Trophoblast cell (in vitro differentiated cells and primary cell): ENCODE measurements at regions not wholly inside any gene's neighbourhood (a gene's known extent, or its start where the extent isn't known, plus 50 kb on each side); places are given as distances from the start of the nearest gene placed in this dataset.

ENCODE experiments used
- DNase-seq, 2 donors: peaks; one replicate each; pipeline ENCODE4 v3.0.0-alpha.2; 2016
- H2AFZ ChIP-seq: 2 replicates; pipeline ENCODE4 v1.6.1; 2013; ENCODE audit warnings: low read length, moderate library complexity, mild to moderate bottlenecking; ENCODE audit not compliant: insufficient read depth, poor library complexity
- H2AK5ac ChIP-seq: 2 replicates; pipeline ENCODE4 v1.6.1; 2013; ENCODE audit warnings: mild to moderate bottlenecking, low read length
- H2BK120ac ChIP-seq: 2 replicates; pipeline ENCODE4 v1.6.1; 2013; ENCODE audit warnings: low read length, mild to moderate bottlenecking, moderate library complexity; ENCODE audit not compliant: insufficient read depth, poor library complexity
- H2BK12ac ChIP-seq: 2 replicates; pipeline ENCODE4 v1.6.1; 2013; ENCODE audit warnings: mild to moderate bottlenecking, low read length, moderate library complexity
- H2BK5ac ChIP-seq: 2 replicates; pipeline ENCODE4 v1.6.1; 2013; ENCODE audit warnings: low read length, low read depth, moderate library complexity, mild to moderate bottlenecking; ENCODE audit not compliant: poor library complexity
- H3K14ac ChIP-seq: 2 replicates; pipeline ENCODE4 v1.6.1; 2013; ENCODE audit warnings: mild to moderate bottlenecking, low read length
- H3K18ac ChIP-seq: 2 replicates; pipeline ENCODE4 v1.6.1; 2013; ENCODE audit warnings: mild to moderate bottlenecking, low read length
- H3K23ac ChIP-seq: 2 replicates; pipeline ENCODE4 v1.6.1; 2013; ENCODE audit warnings: low read length
- H3K27ac ChIP-seq: 2 replicates; pipeline ENCODE4 v1.5.1; 2013; ENCODE audit warnings: low read depth, mild to moderate bottlenecking, inconsistent platforms, low read length, moderate library complexity
- H3K27me3 ChIP-seq: 2 replicates; pipeline ENCODE4 v1.6.1; 2013; ENCODE audit warnings: inconsistent platforms, mild to moderate bottlenecking, low read length, moderate library complexity; ENCODE audit not compliant: insufficient read depth
- H3K36me3 ChIP-seq, 2 experiments: 1 replicate in 1 of 2; 2 replicates in 1 of 2; pipeline ENCODE4 v1.6.1; 2013; ENCODE audit warnings: low read length in 2 of 2, mild to moderate bottlenecking in 2 of 2, moderate library complexity in 1 of 2; ENCODE audit not compliant: insufficient read depth in 2 of 2, control insufficient read depth in 1 of 2
- H3K4ac ChIP-seq: 2 replicates; pipeline ENCODE4 v1.6.1; 2013; ENCODE audit warnings: low read depth, mild to moderate bottlenecking, low read length, moderate library complexity
- H3K4me1 ChIP-seq, 2 experiments: 1 replicate in 1 of 2; 2 replicates in 1 of 2; pipeline ENCODE4 v1.6.1; 2013; ENCODE audit warnings: low read length in 2 of 2, mild to moderate bottlenecking in 2 of 2, moderate library complexity in 1 of 2; ENCODE audit not compliant: insufficient read depth in 2 of 2, control insufficient read depth in 1 of 2
- H3K4me2 ChIP-seq: 2 replicates; pipeline ENCODE4 v1.6.1; 2013; ENCODE audit warnings: inconsistent platforms, mild to moderate bottlenecking, low read length, moderate library complexity
- H3K4me3 ChIP-seq: 2 replicates; pipeline ENCODE4 v1.5.1; 2013; ENCODE audit warnings: mild to moderate bottlenecking, low read depth, low read length, inconsistent platforms
- H3K79me1 ChIP-seq: one replicate; pipeline ENCODE4 v1.6.1; 2013; ENCODE audit warnings: low read length
- H3K79me2 ChIP-seq: 2 replicates; pipeline ENCODE4 v1.6.1; 2013; ENCODE audit warnings: low read length, mild to moderate bottlenecking; ENCODE audit not compliant: control insufficient read depth, insufficient read depth, poor library complexity
- H3K9ac ChIP-seq: 2 replicates; pipeline ENCODE4 v1.6.1; 2013; ENCODE audit warnings: mild to moderate bottlenecking, low read length
- H3K9me3 ChIP-seq: 2 replicates; pipeline ENCODE4 v1.6.1; 2013; ENCODE audit warnings: low read depth, mild to moderate bottlenecking, control low read depth, inconsistent platforms, low read length; ENCODE audit not compliant: insufficient read depth
- H4K12ac ChIP-seq: 2 replicates; pipeline ENCODE4 v1.6.1; 2013; ENCODE audit warnings: low read depth, mild to moderate bottlenecking, low read length, moderate library complexity
- H4K8ac ChIP-seq: 2 replicates; pipeline ENCODE4 v1.6.1; 2013; ENCODE audit warnings: low read depth, mild to moderate bottlenecking, low read length, moderate library complexity
- H4K91ac ChIP-seq: one replicate; pipeline ENCODE4 v1.6.1; 2013; ENCODE audit warnings: low read depth, mild to moderate bottlenecking, low read length, moderate library complexity
- WGBS: extraction: QIAGEN DNeasy Blood & Tissue Kit; methylation state at CpG from one replicate; pipeline ENCODE4 v1.1.7; 2013; ENCODE audit warnings: missing lambda C conversion rate; ENCODE audit not compliant: insufficient read length, insufficient coverage; ENCODE audit errors: extremely low coverage; 5-methylcytosine and 5-hydroxymethylcytosine counted together

DNA sequence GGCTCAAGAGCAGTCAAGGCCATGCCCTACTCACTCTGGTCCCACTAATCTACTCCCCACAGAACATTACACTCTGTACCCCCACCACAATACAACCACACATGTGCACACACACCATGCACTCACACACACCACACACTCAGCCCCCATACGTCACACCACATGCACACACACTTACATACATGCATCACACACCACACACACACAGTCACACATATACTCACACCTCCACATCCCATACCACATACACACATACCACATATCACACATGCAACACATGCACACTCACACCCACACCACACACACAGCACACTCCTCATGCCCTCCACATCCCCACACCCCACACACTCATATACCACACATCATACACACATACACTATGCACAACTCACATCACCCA is 67.6 kb downstream of the RASL11A start:
- Histone ChIP-seq H3K36me3 (no peaks in the 10 kb centered on the region), H4K8ac (no peak overlapping the region), H3K4me1 (no peaks in the 10 kb centered on the region), H3K27me3 (no peaks in the 10 kb centered on the region), H2AFZ (no peak overlapping the region), H2AK5ac (no peak overlapping the region), H3K23ac (peak overlapping the region; percentile 89), H3K9ac (peak overlapping the region; percentile 53), H3K79me2 (no peaks in the 10 kb centered on the region), H4K12ac (no peak overlapping the region), H2BK5ac (no peak overlapping the region), H3K9me3 (peaks cover 3% of the 10 kb centered on the region), H4K91ac (no peak overlapping the region), H3K4me3 (peak overlapping the region; percentile 54), H3K14ac (no peak overlapping the region), H2BK120ac (no peak overlapping the region), H3K4ac (no peak overlapping the region), H3K79me1 (no peaks in the 10 kb centered on the region), H3K18ac (no peak overlapping the region), H2BK12ac (no peak overlapping the region), H3K27ac (no peak overlapping the region), H3K4me2 (peak overlapping the region; percentile 4)
- no CpG with 5 or more reads among the region's 1 CpG for WGBS
- DNase-seq, result no peak

DNA sequence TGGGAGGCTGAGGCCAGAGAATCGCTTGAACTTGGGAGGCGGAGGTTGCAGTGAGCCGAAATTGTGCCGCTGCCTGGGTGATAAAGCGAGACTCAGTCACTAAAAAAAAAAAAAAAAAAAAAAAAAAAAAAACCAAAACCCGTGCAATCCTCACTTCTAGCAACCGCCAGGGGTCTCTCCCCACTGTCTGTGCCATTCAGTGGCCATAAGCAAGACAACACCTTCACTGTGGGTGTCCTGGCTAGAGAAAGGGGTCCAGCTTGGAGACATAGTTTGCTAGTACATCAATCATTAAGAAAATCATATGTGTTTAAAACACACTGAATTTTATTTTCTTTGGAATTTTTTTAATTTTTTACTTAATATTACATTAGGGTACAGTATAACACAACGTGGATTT is 68.2 kb downstream of the RASL11A start:
- Histone ChIP-seq H2AFZ (no peak overlapping the region), H2BK12ac (no peak overlapping the region), H2BK120ac (no peak overlapping the region), H2AK5ac (no peak overlapping the region), H3K27me3 (no peaks in the 10 kb centered on the region), H3K9ac (no peak overlapping the region), H3K4me1 (no peaks in the 10 kb centered on the region), H3K4me2 (no peak overlapping the region), H3K23ac (no peak overlapping the region), H3K14ac (no peak overlapping the region), H3K18ac (no peak overlapping the region), H3K27ac (no peak overlapping the region), H3K9me3 (peaks cover 3% of the 10 kb centered on the region), H3K79me2 (no peaks in the 10 kb centered on the region), H4K12ac (no peak overlapping the region), H3K79me1 (no peaks in the 10 kb centered on the region), H4K91ac (no peak overlapping the region), H3K4me3 (no peak overlapping the region), H2BK5ac (no peak overlapping the region), H3K36me3 (no peaks in the 10 kb centered on the region), H4K8ac (no peak overlapping the region), H3K4ac (no peak overlapping the region)
- WGBS, result no CpG with 5 or more reads among the region's 8 CpGs
- no peak for DNase-seq

DNA sequence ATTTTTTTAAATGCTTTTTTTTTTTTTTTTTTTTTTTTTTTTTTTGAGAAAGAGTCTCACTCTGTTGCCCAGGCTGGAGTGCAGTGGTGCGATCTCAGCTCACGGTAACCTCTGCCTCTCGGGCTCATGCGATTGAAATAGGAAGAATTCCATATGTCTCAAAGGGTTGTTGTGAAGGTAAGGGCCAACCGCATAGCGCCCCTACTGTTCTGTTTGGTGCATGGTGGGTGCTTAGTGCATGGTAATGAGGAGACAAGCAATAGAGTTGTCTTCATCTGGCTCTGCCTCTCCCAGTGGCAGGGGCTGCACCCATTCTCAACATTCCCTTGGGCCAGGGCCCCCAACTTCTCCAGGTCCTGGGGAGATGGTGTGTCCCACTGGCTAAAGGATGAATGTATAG is 68.7 kb downstream of the RASL11A start:
- H3K4ac ChIP-seq, result no peak overlapping the region
- H3K9ac ChIP-seq, result no peak overlapping the region
- no peak overlapping the region for H2BK120ac ChIP-seq
- H3K18ac ChIP-seq, result no peak overlapping the region
- H4K12ac ChIP-seq, result no peak overlapping the region
- no CpG with 5 or more reads among the region's 6 CpGs for WGBS
- H3K4me1 ChIP-seq, result no peaks in the 10 kb centered on the region
- no peak overlapping the region for H3K27ac ChIP-seq
- peak; percentile 38 to 60 for DNase-seq
- H2BK5ac ChIP-seq, result no peak overlapping the region
- no peak overlapping the region for H3K4me3 ChIP-seq
- no peaks in the 10 kb centered on the region for H3K27me3 ChIP-seq
- no peak overlapping the region for H4K8ac ChIP-seq
- no peak overlapping the region for H3K4me2 ChIP-seq
- no peak overlapping the region for H3K23ac ChIP-seq
- H3K9me3 ChIP-seq, result peaks cover 3% of the 10 kb centered on the region
- no peaks in the 10 kb centered on the region for H3K79me2 ChIP-seq
- no peaks in the 10 kb centered on the region for H3K79me1 ChIP-seq
- no peak overlapping the region for H2AK5ac ChIP-seq
- no peak overlapping the region for H2AFZ ChIP-seq
- H2BK12ac ChIP-seq, result no peak overlapping the region
- H3K14ac ChIP-seq, result no peak overlapping the region
- H3K36me3 ChIP-seq, result no peaks in the 10 kb centered on the region
- no peak overlapping the region for H4K91ac ChIP-seq

DNA sequence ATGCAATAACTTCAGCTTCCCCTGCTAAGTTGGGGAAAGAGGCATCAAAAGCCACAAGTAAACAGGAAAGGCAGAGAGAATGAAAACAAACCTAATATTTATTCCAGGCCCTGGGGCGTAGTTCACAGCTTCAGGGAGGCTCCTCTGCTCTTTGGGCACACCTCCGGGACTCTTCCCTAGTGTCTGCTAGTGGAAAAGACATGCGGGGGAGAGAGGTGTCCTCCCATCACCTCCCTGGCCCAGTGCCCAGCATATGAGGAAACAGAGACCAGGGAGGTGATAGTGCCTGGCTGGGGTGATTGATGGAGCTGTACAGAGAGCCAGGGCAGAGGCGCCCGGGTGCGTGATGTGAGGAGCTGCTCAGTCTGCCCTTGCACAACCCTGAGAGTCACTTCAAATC is 71.0 kb downstream of the RASL11A start:
- H3K4ac ChIP-seq, result no peak overlapping the region
- H3K79me1 ChIP-seq, result no peaks in the 10 kb centered on the region
- H2AFZ ChIP-seq, result no peak overlapping the region
- no peaks in the 10 kb centered on the region for H3K27me3 ChIP-seq
- no peak overlapping the region for H3K14ac ChIP-seq
- WGBS, result no CpG with 5 or more reads among the region's 6 CpGs
- no peak overlapping the region for H2AK5ac ChIP-seq
- H3K36me3 ChIP-seq, result no peaks in the 10 kb centered on the region
- H3K18ac ChIP-seq, result no peak overlapping the region
- H3K4me1 ChIP-seq, result no peaks in the 10 kb centered on the region
- no peak overlapping the region for H4K8ac ChIP-seq
- H4K12ac ChIP-seq, result no peak overlapping the region
- H2BK5ac ChIP-seq, result no peak overlapping the region
- no peak overlapping the region for H3K4me3 ChIP-seq
- H3K4me2 ChIP-seq, result no peak overlapping the region
- H2BK120ac ChIP-seq, result no peak overlapping the region
- peaks cover 3% of the 10 kb centered on the region for H3K9me3 ChIP-seq
- H3K27ac ChIP-seq, result no peak overlapping the region
- H3K23ac ChIP-seq, result no peak overlapping the region
- no peak overlapping the region for H4K91ac ChIP-seq
- H2BK12ac ChIP-seq, result no peak overlapping the region
- no peaks in the 10 kb centered on the region for H3K79me2 ChIP-seq
- DNase-seq, result no peak
- no peak overlapping the region for H3K9ac ChIP-seq
